Neuronal stem cell (in vitro differentiated cells): ENCODE measurements at regions not wholly inside any gene's neighbourhood (a gene's known extent, or its start where the extent isn't known, plus 50 kb on each side); places are given as distances from the start of the nearest gene placed in this dataset.
A peak's percentile ranks its signal among the peaks of the same experiment; 100 is the strongest.

Source experiments
- DNase-seq: peaks from one replicate; pipeline ENCODE4 v3.0.0-alpha.2; 2013; ENCODE audit warnings: low spot score
- H2AFZ ChIP-seq: one replicate; pipeline ENCODE4 v1.6.1; 2013; ENCODE audit warnings: mild to moderate bottlenecking, low read length, inconsistent platforms
- H2AK5ac ChIP-seq: 2 replicates; pipeline ENCODE4 v1.6.1; 2013; ENCODE audit warnings: low read depth, mild to moderate bottlenecking, inconsistent platforms, low read length, moderate library complexity, mixed read lengths
- H2BK120ac ChIP-seq: 2 replicates; pipeline ENCODE4 v1.6.1; 2013; ENCODE audit warnings: low read depth, mild to moderate bottlenecking, inconsistent platforms, low read length, moderate library complexity, mixed read lengths
- H2BK12ac ChIP-seq: one replicate; pipeline ENCODE4 v1.6.1; 2013; ENCODE audit warnings: low read length, inconsistent platforms
- H2BK15ac ChIP-seq: 2 replicates; pipeline ENCODE4 v1.6.1; 2013; ENCODE audit warnings: mild to moderate bottlenecking, low read length, inconsistent platforms, mixed read lengths
- H2BK5ac ChIP-seq: one replicate; pipeline ENCODE4 v1.6.1; 2013; ENCODE audit warnings: inconsistent platforms, mild to moderate bottlenecking, low read length, moderate library complexity
- H3K14ac ChIP-seq: one replicate; pipeline ENCODE4 v1.6.1; 2013; ENCODE audit warnings: low read length, inconsistent platforms
- H3K18ac ChIP-seq: 2 replicates; pipeline ENCODE4 v1.6.1; 2013; ENCODE audit warnings: low read length, inconsistent platforms
- H3K23ac ChIP-seq: 2 replicates; pipeline ENCODE4 v1.6.1; 2013; ENCODE audit warnings: low read depth, mild to moderate bottlenecking, mixed read lengths, low read length, inconsistent platforms; ENCODE audit not compliant: poor library complexity
- H3K27ac ChIP-seq: replicated peaks from 3 replicates; pipeline ENCODE4 v1.5.1; 2013; ENCODE audit warnings: low read length, inconsistent platforms
- H3K27me3 ChIP-seq, 3 experiments: 2 replicates each; pipeline ENCODE4 v1.6.1; 2013; ENCODE audit warnings: low read length in 3 of 3, mild to moderate bottlenecking in 2 of 3, inconsistent platforms in 1 of 3, low read depth in 1 of 3, mixed read lengths in 1 of 3, moderate library complexity in 1 of 3; ENCODE audit not compliant: control insufficient read depth in 3 of 3, insufficient read depth in 3 of 3
- H3K36me3 ChIP-seq, 2 donors: replicated peaks in 1 of 2; 2 replicates each; pipeline ENCODE4 v1.6.1; 2013; ENCODE audit warnings: low read length in 2 of 2; ENCODE audit not compliant: control insufficient read depth in 2 of 2, insufficient read depth in 2 of 2
- H3K4ac ChIP-seq: 2 replicates; pipeline ENCODE4 v1.6.1; 2013; ENCODE audit warnings: inconsistent platforms, mild to moderate bottlenecking, low read length, moderate library complexity
- H3K4me1 ChIP-seq, 2 donors: 1 replicate in 1 of 2; 2 replicates in 1 of 2; pipeline ENCODE4 v1.6.1; 2013; ENCODE audit warnings: low read length in 2 of 2, low read depth in 1 of 2; ENCODE audit not compliant: control insufficient read depth in 2 of 2, insufficient read depth in 1 of 2
- H3K4me2 ChIP-seq: one replicate; pipeline ENCODE4 v1.6.1; 2013; ENCODE audit warnings: mild to moderate bottlenecking, low read length, inconsistent platforms; ENCODE audit not compliant: insufficient read depth, poor library complexity, severe bottlenecking
- H3K4me3 ChIP-seq, 2 donors: 2 replicates each; pipeline ENCODE4 v1.5.1; 2013; ENCODE audit warnings: low read length in 2 of 2, mild to moderate bottlenecking in 2 of 2, inconsistent platforms in 1 of 2, moderate library complexity in 1 of 2
- H3K79me1 ChIP-seq: one replicate; pipeline ENCODE4 v1.6.1; 2013; ENCODE audit warnings: low read depth, mild to moderate bottlenecking, inconsistent platforms, low read length, moderate library complexity
- H3K9ac ChIP-seq: one replicate; pipeline ENCODE4 v1.6.1; 2013; ENCODE audit warnings: mild to moderate bottlenecking, low read depth, low read length, inconsistent platforms; ENCODE audit not compliant: poor library complexity
- H3K9me3 ChIP-seq, 2 donors: replicated peaks in 1 of 2; 2 replicates each; pipeline versions ENCODE3 to v1.6.1; 2013; ENCODE audit warnings: low read length in 2 of 2, mild to moderate bottlenecking in 2 of 2, inconsistent platforms in 1 of 2, low read depth in 1 of 2, mixed read lengths in 1 of 2, moderate library complexity in 1 of 2; ENCODE audit not compliant: control insufficient read depth in 2 of 2, insufficient read depth in 1 of 2
- H4K8ac ChIP-seq: one replicate; pipeline ENCODE4 v1.6.1; 2013; ENCODE audit warnings: low read depth, mild to moderate bottlenecking, inconsistent platforms, low read length, moderate library complexity
- H4K91ac ChIP-seq: one replicate; pipeline ENCODE4 v1.6.1; 2013; ENCODE audit warnings: low read length, low read depth, mild to moderate bottlenecking, inconsistent platforms; ENCODE audit not compliant: poor library complexity
- WGBS, 2 donors: extraction: QIAGEN DNeasy Blood & Tissue Kit; methylation state at CpG; one replicate each; pipeline ENCODE4 v1.1.7; 2013; ENCODE audit warnings: missing lambda C conversion rate in 2 of 2, mixed read lengths in 1 of 2; ENCODE audit not compliant: insufficient read length in 2 of 2, insufficient replicate concordance in 1 of 2; ENCODE audit errors: extremely low coverage in 2 of 2; 5-methylcytosine and 5-hydroxymethylcytosine counted together

GRCh38 chr16:65532846-65533245 is 411.0 kb upstream of the CDH11 start:
- no peaks in the 10 kb centered on the region for H3K79me1 ChIP-seq
- H3K4me2 ChIP-seq, result no peak overlapping the region
- H2AK5ac ChIP-seq, result no peak overlapping the region
- no peak overlapping the region for H3K4me3 ChIP-seq
- no peak overlapping the region for H3K18ac ChIP-seq
- H3K4ac ChIP-seq, result no peak overlapping the region
- H3K27me3 ChIP-seq, result no peaks in the 10 kb centered on the region
- no peak overlapping the region for H4K8ac ChIP-seq
- H2BK12ac ChIP-seq, result no peak overlapping the region
- no peak overlapping the region for H3K23ac ChIP-seq
- DNase-seq, result no peak
- H2BK5ac ChIP-seq, result no peak overlapping the region
- H3K14ac ChIP-seq, result no peak overlapping the region
- H3K27ac ChIP-seq, result no peak overlapping the region
- H4K91ac ChIP-seq, result no peak overlapping the region
- H2AFZ ChIP-seq, result no peak overlapping the region
- H3K9ac ChIP-seq, result no peak overlapping the region
- peaks cover 0 to under 1% of the 10 kb centered on the region in 2 donors for H3K9me3 ChIP-seq
- no CpG with 5 or more reads among the region's 2 CpGs for WGBS, 2 donors
- H2BK120ac ChIP-seq, result no peak overlapping the region
- H3K36me3 ChIP-seq, result no peaks in the 10 kb centered on the region
- peaks cover 0 to 2% of the 10 kb centered on the region in 2 donors for H3K4me1 ChIP-seq
- no peak overlapping the region for H2BK15ac ChIP-seq

GRCh38 chr16:65532258-65532657 is 410.4 kb upstream of the CDH11 start:
- Histone ChIP-seq H2BK5ac (no peak overlapping the region), H2BK15ac (no peak overlapping the region), H2AFZ (no peak overlapping the region), H3K36me3 (no peaks in the 10 kb centered on the region), H2BK12ac (no peak overlapping the region), H3K9ac (no peak overlapping the region), H3K14ac (no peak overlapping the region), H4K8ac (no peak overlapping the region), H3K23ac (no peak overlapping the region), H3K27ac (peak overlapping the region; percentile 56), H3K4me2 (no peak overlapping the region), H4K91ac (no peak overlapping the region), H3K4ac (no peak overlapping the region), H2BK120ac (no peak overlapping the region), H3K4me1 (peaks cover 0 to 2% of the 10 kb centered on the region in 2 donors), H3K9me3 (peaks cover 0 to 5% of the 10 kb centered on the region in 2 donors), H3K4me3 (no peak overlapping the region), H2AK5ac (no peak overlapping the region), H3K18ac (no peak overlapping the region), H3K79me1 (no peaks in the 10 kb centered on the region), H3K27me3 (no peaks in the 10 kb centered on the region)
- no CpG with 5 or more reads among the region's 6 CpGs for WGBS, 2 donors
- no peak for DNase-seq

- WGBS, 2 donors, result no CpG with 5 or more reads among the region's 4 CpGs
- no peaks in the 10 kb centered on the region for H3K79me1 ChIP-seq
- no peak overlapping the region for H4K8ac ChIP-seq
- H2BK5ac ChIP-seq, result no peak overlapping the region
- no peaks in the 10 kb centered on the region for H3K36me3 ChIP-seq
- H2BK12ac ChIP-seq, result no peak overlapping the region
- no peak for DNase-seq
- peaks cover 0 to 2% of the 10 kb centered on the region in 2 donors for H3K4me1 ChIP-seq
- no peak overlapping the region for H2AFZ ChIP-seq
- no peak overlapping the region for H3K4me2 ChIP-seq
- no peak overlapping the region for H4K91ac ChIP-seq
- no peak overlapping the region for H2BK120ac ChIP-seq
- H3K27me3 ChIP-seq, result no peaks in the 10 kb centered on the region
- no peak overlapping the region for H3K27ac ChIP-seq
- no peak overlapping the region for H3K9ac ChIP-seq
- no peak overlapping the region for H3K4me3 ChIP-seq
- H3K14ac ChIP-seq, result no peak overlapping the region
- no peak overlapping the region for H2BK15ac ChIP-seq
- no peak overlapping the region for H3K4ac ChIP-seq
- no peak overlapping the region for H3K18ac ChIP-seq
- H2AK5ac ChIP-seq, result no peak overlapping the region
- peaks cover 0 to 5% of the 10 kb centered on the region in 2 donors for H3K9me3 ChIP-seq
- no peak overlapping the region for H3K23ac ChIP-seq
Observed at GRCh38 chr16:65531475-65531874, 409.6 kb upstream of the CDH11 start.

GRCh38 chr16:65525707-65526106 is 403.8 kb upstream of the CDH11 start:
- no peak overlapping the region for H3K18ac ChIP-seq
- H3K23ac ChIP-seq, result no peak overlapping the region
- DNase-seq, result no peak
- no peak overlapping the region for H2BK120ac ChIP-seq
- H2AFZ ChIP-seq, result no peak overlapping the region
- peaks cover 0 to 5% of the 10 kb centered on the region in 2 donors for H3K9me3 ChIP-seq
- H3K9ac ChIP-seq, result no peak overlapping the region
- H3K4me2 ChIP-seq, result no peak overlapping the region
- H3K4me3 ChIP-seq, result no peak overlapping the region
- WGBS, 2 donors, result no CpG with 5 or more reads among the region's 2 CpGs
- H3K27me3 ChIP-seq, result no peaks in the 10 kb centered on the region
- peaks cover 0 to 21% of the 10 kb centered on the region in 2 donors for H3K4me1 ChIP-seq
- no peak overlapping the region for H3K4ac ChIP-seq
- H4K8ac ChIP-seq, result no peak overlapping the region
- no peak overlapping the region for H2BK5ac ChIP-seq
- H2BK15ac ChIP-seq, result no peak overlapping the region
- no peak overlapping the region for H3K27ac ChIP-seq
- no peaks in the 10 kb centered on the region for H3K36me3 ChIP-seq
- H3K14ac ChIP-seq, result no peak overlapping the region
- no peaks in the 10 kb centered on the region for H3K79me1 ChIP-seq
- H2BK12ac ChIP-seq, result no peak overlapping the region
- no peak overlapping the region for H2AK5ac ChIP-seq
- H4K91ac ChIP-seq, result no peak overlapping the region
